Breast epithelium (tissue), 4 donors: ENCODE measurements at regions not wholly inside any gene's neighbourhood (a gene's known extent, or its start where the extent isn't known, plus 50 kb on each side); places are given as distances from the start of the nearest gene placed in this dataset.

ENCODE experiments used
- DNase-seq, 2 donors: peaks; one replicate each; pipeline ENCODE4 v3.0.0-alpha.2; 2019; ENCODE audit warnings: low spot score in 2 of 2
- H3K27ac ChIP-seq, 2 donors: fragments of 200-600 bp; sonication (generic) in 1 of 2; one replicate each; pipeline ENCODE4 v1.5.1; 2016 to 2019; ENCODE audit warnings: mild to moderate bottlenecking in 1 of 2
- H3K27me3 ChIP-seq, 2 donors: fragments of 200-600 bp; sonication (generic) in 1 of 2; one replicate each; pipeline versions ENCODE4 v1.5.1 to v1.6.0; 2017 to 2019; ENCODE audit warnings: control low read depth in 1 of 2, mild to moderate bottlenecking in 1 of 2
- H3K36me3 ChIP-seq: fragments of 200-600 bp; one replicate; pipeline ENCODE4 v1.5.1; 2019
- H3K4me1 ChIP-seq, 2 donors: fragments of 200-600 bp; sonication (generic); one replicate each; pipeline ENCODE4 v1.5.1; 2016 to 2019; ENCODE audit warnings: control low read depth in 1 of 2
- H3K4me3 ChIP-seq, 3 donors: fragments of 200-600 bp; sonication (generic); 1 replicate in 2 of 3; 2 replicates in 1 of 3; pipeline ENCODE4 v1.5.1; 2016 to 2019; ENCODE audit warnings: mild to moderate bottlenecking in 3 of 3, moderate library complexity in 2 of 3
- H3K9me3 ChIP-seq, 2 donors: fragments of 200-600 bp; sonication (generic) in 1 of 2; one replicate each; pipeline ENCODE4 v1.5.1; 2016 to 2019; ENCODE audit warnings: control low read depth in 1 of 2
- CTCF ChIP-seq, 3 donors: fragments of 450-650 bp; IDR thresholded peaks; one replicate each; pipeline ENCODE4 v1.5.1; 2016 to 2017; ENCODE audit warnings: antibody characterized with exemption in 3 of 3, mild to moderate bottlenecking in 3 of 3, moderate library complexity in 3 of 3
- POLR2A ChIP-seq: fragments of 450-650 bp; IDR thresholded peaks from one replicate; pipeline ENCODE4 v1.6.1; 2016; ENCODE audit warnings: antibody characterized with exemption, mild to moderate bottlenecking, moderate library complexity
- POLR2AphosphoS5 ChIP-seq, 3 donors: sonication (generic); formaldehyde crosslinking; IDR thresholded peaks; one replicate each; pipeline ENCODE4 v1.6.1; 2017; ENCODE audit warnings: antibody characterized with exemption in 3 of 3
- intact Hi-C: fragments of 100-400 bp; cut with DNase I; formaldehyde crosslinking; loops from one replicate; pipeline ENCODE4 v1.15.1; 2023; ENCODE audit warnings: low total_unique reads

GRCh38 chr5:93236807-93237421 is 344.1 kb downstream of the NR2F1-AS1 start:
- H3K36me3 ChIP-seq = no peaks in the 10 kb centered on the region
- no peaks in the 10 kb centered on the region for H3K4me1 ChIP-seq
- no peak for TF ChIP-seq POLR2A
- TF ChIP-seq CTCF (IDR thresholded peaks at IDR 0.05) = no peak
- no peak for TF ChIP-seq POLR2AphosphoS5 (IDR thresholded peaks at IDR 0.05)
- intact Hi-C loops = no loop called here
- no peak for DNase-seq
- no peak overlapping the region for H3K4me3 ChIP-seq
- no peaks in the 10 kb centered on the region for H3K9me3 ChIP-seq
- no peak overlapping the region for H3K27ac ChIP-seq
- no peaks in the 10 kb centered on the region for H3K27me3 ChIP-seq

- no peaks in the 10 kb centered on the region for H3K36me3 ChIP-seq
- intact Hi-C loops = no loop called here
- no peak overlapping the region for H3K4me3 ChIP-seq
- H3K4me1 ChIP-seq = no peaks in the 10 kb centered on the region
- no peaks in the 10 kb centered on the region for H3K9me3 ChIP-seq
- H3K27ac ChIP-seq = no peak overlapping the region
- no peak for TF ChIP-seq CTCF (IDR thresholded peaks at IDR 0.05)
- TF ChIP-seq POLR2AphosphoS5 (IDR thresholded peaks at IDR 0.05) = no peak
- TF ChIP-seq POLR2A = no peak
- H3K27me3 ChIP-seq = no peaks in the 10 kb centered on the region
- DNase-seq = no peak
These were observed 345.3 kb downstream of the NR2F1-AS1 start for GRCh38 chr5:93235761-93236160.

GRCh38 chr5:93226202-93226735 is 354.8 kb downstream of the NR2F1-AS1 start:
- Histone ChIP-seq H3K36me3 (no peaks in the 10 kb centered on the region), H3K27me3 (no peaks in the 10 kb centered on the region), H3K4me3 (no peak overlapping the region), H3K9me3 (no peaks in the 10 kb centered on the region), H3K27ac (peak overlapping the region in 1 of 2 donors; percentile 30), H3K4me1 (no peaks in the 10 kb centered on the region)
- intact Hi-C loops = no loop called here
- TF ChIP-seq POLR2A = no peak
- no peak for TF ChIP-seq CTCF (IDR thresholded peaks at IDR 0.05)
- no peak for TF ChIP-seq POLR2AphosphoS5 (IDR thresholded peaks at IDR 0.05)
- no peak for DNase-seq

GRCh38 chr5:93225748-93226147 is 355.3 kb downstream of the NR2F1-AS1 start:
- H3K9me3 ChIP-seq = no peaks in the 10 kb centered on the region
- DNase-seq = no peak
- H3K36me3 ChIP-seq = no peaks in the 10 kb centered on the region
- no peak overlapping the region for H3K4me3 ChIP-seq
- peak overlapping the region; percentile 23 to 52 for H3K27ac ChIP-seq
- H3K27me3 ChIP-seq = no peaks in the 10 kb centered on the region
- intact Hi-C loops = no loop called here
- TF ChIP-seq POLR2AphosphoS5 (IDR thresholded peaks at IDR 0.05) (no peak), POLR2A (no peak), CTCF (IDR thresholded peaks at IDR 0.05) (no peak)
- H3K4me1 ChIP-seq = no peaks in the 10 kb centered on the region

GRCh38 chr5:93224624-93225023 is 356.4 kb downstream of the NR2F1-AS1 start:
- no peak overlapping the region for H3K4me3 ChIP-seq
- H3K9me3 ChIP-seq = no peaks in the 10 kb centered on the region
- H3K27me3 ChIP-seq = no peaks in the 10 kb centered on the region
- no peak for DNase-seq
- TF ChIP-seq CTCF (IDR thresholded peaks at IDR 0.05) = no peak
- no peak for TF ChIP-seq POLR2AphosphoS5 (IDR thresholded peaks at IDR 0.05)
- TF ChIP-seq POLR2A = no peak
- intact Hi-C loops = no loop called here
- H3K36me3 ChIP-seq = no peaks in the 10 kb centered on the region
- H3K27ac ChIP-seq = peak overlapping the region in 1 of 2 donors; percentile 38
- no peaks in the 10 kb centered on the region for H3K4me1 ChIP-seq
